ENCODE measurements at regions not wholly inside any gene's neighbourhood (a gene's known extent, or its start where the extent isn't known, plus 50 kb on each side); places are given as distances from the start of the nearest gene placed in this dataset.

- no peak for TF ChIP-seq POLR2AphosphoS5 (IDR thresholded peaks at IDR 0.05; ENCODE audit: low read depth, low read length)
- TF ChIP-seq POLR2A (IDR thresholded peaks at IDR 0.05; ENCODE audit: low read depth, low read length): no peak
- no peak for TF ChIP-seq TAF1 (IDR thresholded peaks at IDR 0.05; ENCODE audit: low read depth, low read length)
- no peak for TF ChIP-seq SPI1 (IDR thresholded peaks at IDR 0.05; ENCODE audit: low read depth, low read length)
These were observed 60.9 kb upstream of the ATP11B start for GRCh38 chr3:182732232-182733015.
